KOPT-K1 (cell line): ENCODE measurements at regions not wholly inside any gene's neighbourhood (a gene's known extent, or its start where the extent isn't known, plus 50 kb on each side); places are given as distances from the start of the nearest gene placed in this dataset.

Experiments
- H3K27ac ChIP-seq: fragments of 200-600 bp; sonication (generic); 2 replicates; pipeline ENCODE4 v1.5.1; 2016; ENCODE audit warnings: antibody characterized with exemption, mild to moderate bottlenecking, low read depth, low read length; ENCODE audit not compliant: poor library complexity, severe bottlenecking
- H3K36me3 ChIP-seq: fragments of 200-600 bp; sonication (generic); 2 replicates; pipeline ENCODE4 v1.5.1; 2017; ENCODE audit warnings: antibody characterized with exemption, mild to moderate bottlenecking, low read length, moderate library complexity; ENCODE audit not compliant: insufficient read depth
- H3K9me3 ChIP-seq: fragments of 200-600 bp; sonication (generic); 2 replicates; pipeline ENCODE4 v1.5.1; 2017; ENCODE audit warnings: antibody characterized with exemption, low read length, mild to moderate bottlenecking; ENCODE audit not compliant: insufficient read depth, poor library complexity, severe bottlenecking

DNA sequence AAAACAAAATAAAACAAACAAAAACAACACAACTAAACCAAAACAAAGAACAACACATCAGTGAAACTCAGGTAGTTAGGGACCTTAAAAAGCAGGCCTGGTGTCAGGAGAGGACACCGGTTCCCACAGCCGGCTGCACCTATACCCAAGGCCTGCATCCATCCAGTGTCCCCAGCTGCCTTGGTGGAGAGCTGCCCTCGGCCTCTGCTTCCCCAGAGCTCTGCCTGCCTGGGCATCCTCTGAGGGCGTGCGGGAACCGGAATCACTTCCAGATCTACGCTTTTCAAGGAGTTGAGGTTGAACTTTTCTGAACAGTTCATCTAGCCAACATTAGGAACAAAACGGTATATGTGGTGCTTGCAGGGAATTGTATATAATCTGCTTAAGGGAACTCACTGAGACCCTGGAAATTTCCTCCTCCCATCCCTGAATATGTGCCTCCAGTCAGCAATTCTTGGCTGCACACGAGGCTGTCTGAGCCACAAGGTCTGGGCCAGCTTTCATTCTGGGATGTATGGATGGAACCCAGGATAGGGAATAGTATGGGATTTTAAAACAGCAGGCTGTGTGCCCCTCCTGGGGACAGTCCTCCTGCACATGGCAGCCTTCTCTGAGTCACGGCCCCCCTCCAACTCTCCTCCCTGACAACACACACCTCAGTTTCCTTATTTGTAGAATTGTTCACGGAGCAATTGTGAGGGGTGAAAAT lies 319.0 kb upstream of the RTL1 start:
- no peaks in the 10 kb centered on the region for H3K9me3 ChIP-seq
- H3K27ac ChIP-seq = peak overlapping the region; percentile 96

DNA sequence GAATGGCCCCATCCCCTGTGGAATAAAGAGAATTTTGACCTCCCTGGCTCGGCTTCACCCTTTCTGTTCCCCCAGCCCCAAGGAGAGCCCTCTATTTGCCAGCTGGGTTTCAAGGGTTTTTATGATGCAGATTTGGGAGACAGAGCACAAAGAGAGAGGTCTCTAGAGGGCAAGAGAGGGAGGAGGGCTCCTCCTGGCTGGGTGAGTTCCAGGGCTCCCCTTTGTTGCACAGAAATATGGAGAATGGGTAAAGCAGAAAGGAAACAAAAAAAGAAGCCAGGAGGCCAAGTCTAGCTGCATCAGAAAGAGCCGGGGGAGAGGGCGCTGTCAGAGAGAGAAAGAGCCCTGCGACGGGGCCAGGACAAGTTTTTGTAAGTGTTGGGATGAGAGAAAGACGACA lies 319.6 kb upstream of the RTL1 start:
- H3K9me3 ChIP-seq = no peaks in the 10 kb centered on the region
- H3K27ac ChIP-seq = peak overlapping the region; percentile 96
- no peaks in the 10 kb centered on the region for H3K36me3 ChIP-seq

More for the DNA sequence above, 319.0 kb upstream of the RTL1 start:
- H3K36me3 ChIP-seq = no peaks in the 10 kb centered on the region

DNA sequence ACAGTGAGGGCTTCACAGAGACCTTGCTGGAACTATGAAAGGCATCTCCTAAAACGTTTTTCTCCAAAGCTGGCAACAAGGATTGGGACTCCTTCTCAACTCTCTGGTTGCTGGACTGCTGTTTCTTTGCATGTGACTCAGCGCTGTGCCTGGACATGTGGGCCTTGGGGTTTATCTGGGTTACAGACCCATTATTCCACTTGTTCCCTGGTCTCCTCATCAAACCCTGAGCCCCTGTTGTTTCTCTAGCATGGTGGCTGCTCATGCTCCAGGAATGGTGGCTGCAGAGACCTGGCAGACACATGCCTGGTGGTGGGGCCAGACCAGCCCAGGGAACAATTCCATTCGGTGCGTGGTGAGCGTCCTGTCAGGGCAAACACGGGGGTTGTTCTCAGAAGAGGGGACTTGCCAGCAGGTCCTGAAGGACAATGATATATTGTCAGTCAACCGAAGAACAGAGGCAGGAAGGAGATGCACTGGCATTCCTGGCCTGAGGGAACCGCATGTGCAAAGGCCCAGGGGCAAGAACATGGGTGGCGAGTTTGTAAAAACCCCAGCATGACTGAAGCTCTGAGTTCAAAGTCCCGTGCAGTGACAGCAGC lies 320.1 kb upstream of the RTL1 start:
- Histone ChIP-seq H3K9me3 (no peaks in the 10 kb centered on the region), H3K27ac (peak overlapping the region; percentile 96), H3K36me3 (no peaks in the 10 kb centered on the region)

GRCh38 chr14:101224356-101225156 lies 321.0 kb upstream of the RTL1 start:
- Histone ChIP-seq H3K36me3 (no peaks in the 10 kb centered on the region), H3K9me3 (no peaks in the 10 kb centered on the region), H3K27ac (peak overlapping the region; percentile 96)

DNA sequence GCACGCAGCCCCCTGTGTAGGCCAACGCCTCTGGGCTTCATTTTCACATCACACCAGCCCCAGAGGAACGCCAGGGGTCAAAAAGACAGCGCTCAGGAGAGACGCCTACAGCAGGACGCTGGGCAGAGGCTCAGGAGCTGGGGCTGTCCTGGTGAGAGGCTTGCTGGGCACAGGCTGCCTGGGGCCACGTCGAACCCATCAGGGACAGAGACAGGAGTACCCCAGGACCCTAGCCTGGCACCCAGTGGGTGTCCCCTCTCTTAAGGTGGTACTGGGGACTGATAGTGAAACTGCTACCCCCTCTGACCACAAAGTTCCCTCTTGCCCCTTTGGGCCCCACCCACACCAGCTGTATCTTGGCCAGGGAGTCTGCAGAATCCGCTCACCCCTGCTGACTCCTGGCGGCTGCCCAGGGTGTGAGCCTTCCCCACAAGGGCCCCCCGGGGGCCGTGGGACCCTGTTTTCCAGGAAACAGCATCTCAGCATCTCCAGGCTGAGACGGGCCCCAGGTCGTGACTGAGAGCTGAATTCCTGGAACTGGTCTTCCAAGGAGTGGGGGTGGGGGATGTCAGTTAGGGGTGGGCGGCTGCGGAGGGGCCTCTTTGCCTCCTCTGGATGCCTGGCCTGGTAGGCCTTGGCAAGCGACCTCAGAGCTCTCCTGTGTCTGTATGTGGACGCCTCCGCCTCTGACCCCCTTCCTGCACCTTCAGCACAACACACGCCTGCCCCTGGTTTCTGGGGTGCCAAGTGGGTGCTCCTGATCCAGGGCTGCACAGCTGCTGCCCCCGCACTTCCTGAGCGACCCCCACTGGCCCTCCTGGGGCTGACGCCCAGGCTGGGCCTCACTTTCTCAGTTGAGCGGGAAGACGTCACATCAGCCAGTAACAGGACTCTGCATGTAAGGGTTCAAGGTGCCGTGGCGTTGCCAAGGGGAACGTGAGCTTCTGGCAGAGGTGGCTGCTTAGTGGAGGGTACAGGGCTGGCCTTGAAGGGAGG lies 321.9 kb upstream of the RTL1 start:
- Histone ChIP-seq H3K36me3 (no peaks in the 10 kb centered on the region), H3K9me3 (no peaks in the 10 kb centered on the region), H3K27ac (peak overlapping the region; percentile 96)

GRCh38 chr14:101226265-101226602 lies 322.7 kb upstream of the RTL1 start:
- peak overlapping the region; percentile 96 for H3K27ac ChIP-seq
- H3K9me3 ChIP-seq = no peaks in the 10 kb centered on the region
- H3K36me3 ChIP-seq = no peaks in the 10 kb centered on the region

DNA sequence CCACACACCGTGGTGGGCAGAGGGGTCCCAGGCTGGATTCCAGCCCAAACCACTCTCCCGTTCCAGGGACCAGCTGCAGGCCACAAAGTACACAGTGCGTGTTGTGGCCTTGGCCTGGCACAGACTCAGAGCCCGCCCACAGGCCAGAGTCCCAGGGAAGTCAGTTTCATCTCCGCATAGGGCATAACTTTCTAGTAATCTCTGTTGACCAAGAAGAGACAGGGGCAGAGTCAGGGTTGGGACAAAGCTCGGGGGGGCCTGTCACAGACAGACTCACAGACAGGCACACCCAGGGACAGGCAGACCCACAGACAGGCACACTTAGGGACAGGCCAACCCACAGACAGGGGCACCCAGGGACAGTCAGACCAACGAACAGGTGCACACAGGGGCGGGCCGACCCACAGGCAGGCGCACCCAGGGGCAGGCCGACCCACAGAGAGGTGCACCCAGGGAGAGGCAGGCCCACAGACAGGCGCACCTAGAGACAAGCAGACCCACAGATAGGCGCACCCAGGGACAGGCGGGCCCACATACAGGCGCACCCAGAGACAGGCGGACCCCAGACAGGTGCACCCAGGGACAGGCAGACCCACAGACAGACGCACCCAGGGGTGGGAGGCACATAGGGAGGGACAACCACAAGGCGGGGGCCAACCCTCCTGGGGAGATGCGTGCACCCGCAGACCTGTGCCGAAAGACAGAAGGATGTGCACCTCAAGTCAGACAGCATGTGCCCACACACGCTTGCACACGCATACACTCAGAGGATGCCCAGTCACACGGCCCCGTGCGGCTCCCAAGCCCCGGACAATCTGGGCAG lies 323.3 kb upstream of the RTL1 start:
- Histone ChIP-seq H3K27ac (peak overlapping the region; percentile 96), H3K36me3 (no peaks in the 10 kb centered on the region), H3K9me3 (no peaks in the 10 kb centered on the region)

DNA sequence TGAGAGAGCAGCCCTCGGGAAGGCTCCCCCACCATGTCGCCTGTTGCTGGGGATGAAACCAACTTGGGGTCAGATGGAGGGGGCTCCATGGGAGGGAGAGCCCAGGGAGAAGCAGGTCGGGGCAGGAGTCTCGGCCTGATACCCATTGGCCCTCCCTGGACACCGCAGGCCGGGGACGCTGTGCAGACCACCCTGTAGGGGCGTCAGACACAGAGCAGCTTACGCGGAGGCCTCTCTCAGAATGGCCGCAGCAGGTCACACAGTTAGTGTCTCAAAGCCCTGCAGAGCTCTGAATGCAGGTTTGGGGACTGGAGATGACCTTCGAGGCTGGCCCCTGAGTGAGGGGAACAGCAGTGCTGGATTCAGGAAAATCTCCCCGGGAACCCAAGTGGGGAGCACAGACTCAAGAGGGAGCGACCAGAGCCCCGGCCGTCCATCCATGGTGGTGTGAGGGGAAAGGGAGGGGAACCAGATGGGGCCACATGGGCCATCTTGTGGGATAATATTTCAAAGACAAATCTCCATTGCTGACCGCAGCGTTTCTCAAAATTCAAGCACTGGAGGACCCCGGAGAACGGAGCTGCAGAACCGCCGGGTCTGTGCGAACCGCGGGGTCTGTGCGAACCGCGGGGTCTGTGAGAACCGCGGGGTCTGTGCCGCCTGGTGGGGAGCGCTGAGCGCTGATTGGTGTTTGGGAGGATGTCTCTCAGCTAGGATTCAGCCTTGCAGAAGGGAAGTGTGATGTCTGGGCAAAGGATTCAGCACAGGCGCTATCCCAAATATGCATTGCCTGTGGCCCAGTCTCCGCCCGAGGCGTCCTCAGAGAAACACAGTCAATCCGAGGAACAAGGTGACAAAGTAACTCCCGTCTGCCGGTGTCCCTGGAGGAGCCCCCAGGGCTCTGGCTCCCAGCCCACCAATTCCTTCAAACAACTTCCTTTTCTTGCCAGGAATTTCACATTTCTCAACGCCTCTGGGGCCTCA lies 324.4 kb upstream of the RTL1 start:
- H3K27ac ChIP-seq = peak overlapping the region; percentile 96
- no peaks in the 10 kb centered on the region for H3K36me3 ChIP-seq
- H3K9me3 ChIP-seq = no peaks in the 10 kb centered on the region

DNA sequence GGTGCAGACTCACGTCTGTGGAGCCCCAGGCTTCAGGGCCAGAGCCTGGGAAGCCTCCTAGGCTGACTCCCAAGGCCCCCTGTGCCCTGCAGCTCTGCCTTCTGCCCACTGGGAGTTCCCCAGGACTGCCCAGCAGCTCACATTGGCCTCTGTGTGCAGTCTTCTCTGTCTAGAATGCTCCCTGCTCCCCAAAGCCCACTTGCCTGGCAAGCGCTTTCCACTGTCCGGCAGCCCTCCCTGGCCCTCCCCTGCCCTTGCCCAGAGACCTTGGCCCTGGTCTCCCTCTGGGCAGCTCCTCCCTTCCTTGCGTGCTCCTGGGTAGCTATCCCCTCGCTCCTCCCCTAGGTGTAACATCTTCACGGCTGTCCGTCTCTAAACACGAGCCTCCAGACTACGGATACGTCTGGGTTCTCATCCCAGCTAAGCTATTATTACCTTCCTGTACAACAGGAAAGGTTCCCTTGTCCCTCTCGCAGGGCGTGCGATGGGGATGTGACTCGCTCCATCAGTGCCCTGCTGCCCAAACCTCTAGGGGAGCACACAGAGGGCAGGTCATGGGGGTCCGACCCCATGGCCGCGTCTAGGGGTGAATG lies 325.5 kb upstream of the RTL1 start:
- Histone ChIP-seq H3K9me3 (no peaks in the 10 kb centered on the region), H3K27ac (peak overlapping the region; percentile 96), H3K36me3 (no peaks in the 10 kb centered on the region)

DNA sequence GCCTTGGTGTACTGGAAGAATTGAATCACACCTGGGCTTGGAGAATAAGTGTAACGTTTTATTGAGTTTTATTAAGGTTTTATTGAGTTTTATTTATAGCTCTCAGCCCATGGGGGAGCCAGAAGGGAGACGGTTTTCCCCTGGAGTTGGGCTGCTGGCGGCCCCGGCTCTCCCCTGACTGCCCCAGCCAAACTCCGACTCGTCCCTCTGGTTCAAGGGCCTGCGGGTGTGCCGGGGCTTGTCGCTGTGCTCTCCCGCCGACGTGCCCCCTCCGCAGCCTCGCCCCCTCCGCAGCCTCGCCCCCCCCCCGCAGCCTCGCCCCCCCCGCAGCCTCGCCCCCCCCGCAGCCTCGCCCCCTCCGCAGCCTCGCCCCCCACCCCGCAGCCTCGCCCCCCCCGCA lies 326.1 kb upstream of the RTL1 start:
- Histone ChIP-seq H3K36me3 (no peaks in the 10 kb centered on the region), H3K27ac (peak overlapping the region; percentile 96), H3K9me3 (no peaks in the 10 kb centered on the region)

DNA sequence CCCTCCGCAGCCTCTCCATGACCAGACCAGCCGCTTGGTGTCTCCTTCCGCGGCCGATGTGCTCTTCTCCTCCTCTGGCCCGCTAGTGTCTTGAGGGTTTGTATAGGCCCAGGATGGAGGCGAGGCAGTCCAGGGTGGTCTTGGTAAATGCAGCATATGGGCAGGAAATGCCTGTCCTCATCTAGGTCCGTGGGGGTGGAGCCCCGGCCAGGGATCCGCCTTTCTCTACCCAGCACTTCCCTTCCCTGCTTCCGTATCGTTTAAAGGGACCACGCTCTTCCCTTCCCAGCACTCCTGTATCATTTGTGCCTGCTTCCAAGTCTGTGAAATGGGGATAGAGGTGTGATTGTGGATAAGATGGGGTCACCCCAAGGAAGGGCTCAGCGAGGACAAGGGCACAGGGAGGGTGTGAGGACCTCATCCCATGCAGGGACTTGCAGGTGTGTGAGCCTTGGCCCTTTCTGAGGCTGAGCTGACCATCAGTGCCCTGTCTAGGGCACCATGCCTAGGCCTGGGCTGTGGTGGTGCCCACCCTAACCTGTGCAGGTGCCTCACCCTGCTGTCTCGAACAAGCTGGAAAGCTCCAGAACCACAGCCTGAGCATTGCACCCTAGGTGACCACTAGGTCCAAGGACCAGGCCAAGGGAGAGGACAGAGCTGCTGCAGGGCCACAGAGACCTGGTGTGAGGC lies 326.8 kb upstream of the RTL1 start:
- Histone ChIP-seq H3K9me3 (no peaks in the 10 kb centered on the region), H3K27ac (peak overlapping the region; percentile 32), H3K36me3 (no peaks in the 10 kb centered on the region)

- Histone ChIP-seq H3K9me3 (no peaks in the 10 kb centered on the region), H3K27ac (peak overlapping the region; percentile 32), H3K36me3 (no peaks in the 10 kb centered on the region)
Observed at GRCh38 chr14:101230851-101231550, 327.5 kb upstream of the RTL1 start.
